Cardiac muscle cell (in vitro differentiated cells and primary cell): ENCODE measurements at regions not wholly inside any gene's neighbourhood (a gene's known extent, or its start where the extent isn't known, plus 50 kb on each side); places are given as distances from the start of the nearest gene placed in this dataset.

Experiments used
- DNase-seq, 2 donors: peaks; one replicate each; pipeline versions ENCODE4 v3.0.0 to v3.0.0-alpha.2; 2010 to 2017; ENCODE audit warnings: low read depth in 1 of 2, low spot score in 1 of 2
- H3K27ac ChIP-seq: fragments of 200-600 bp; sonication (generic); 2 replicates; pipeline ENCODE4 v1.5.1; 2016
- H3K27me3 ChIP-seq: fragments of 200-600 bp; sonication (generic); 2 replicates; pipeline ENCODE4 v1.6.0; 2016; ENCODE audit warnings: control low read depth
- H3K36me3 ChIP-seq: fragments of 200-600 bp; sonication (generic); 2 replicates; pipeline ENCODE4 v1.5.1; 2016; ENCODE audit warnings: control low read depth
- H3K4me1 ChIP-seq: fragments of 200-600 bp; sonication (generic); 2 replicates; pipeline ENCODE4 v1.8.1; 2017; ENCODE audit warnings: low read depth, mild to moderate bottlenecking, mixed run types
- H3K4me3 ChIP-seq: fragments of 200-600 bp; sonication (generic); 2 replicates; pipeline ENCODE4 v1.5.1; 2016; ENCODE audit warnings: mild to moderate bottlenecking
- H3K9me3 ChIP-seq: fragments of 200-600 bp; sonication (generic); 2 replicates; pipeline ENCODE4 v1.5.1; 2017; ENCODE audit warnings: low read depth, mild to moderate bottlenecking, control low read depth
- TF ChIP-seq, protein P1 (sequence below): IDR thresholded peaks from 2 replicates; pipeline ENCODE4 v1.5.1; 2012; ENCODE audit warnings: low read depth, mild to moderate bottlenecking, low read length

DNA sequence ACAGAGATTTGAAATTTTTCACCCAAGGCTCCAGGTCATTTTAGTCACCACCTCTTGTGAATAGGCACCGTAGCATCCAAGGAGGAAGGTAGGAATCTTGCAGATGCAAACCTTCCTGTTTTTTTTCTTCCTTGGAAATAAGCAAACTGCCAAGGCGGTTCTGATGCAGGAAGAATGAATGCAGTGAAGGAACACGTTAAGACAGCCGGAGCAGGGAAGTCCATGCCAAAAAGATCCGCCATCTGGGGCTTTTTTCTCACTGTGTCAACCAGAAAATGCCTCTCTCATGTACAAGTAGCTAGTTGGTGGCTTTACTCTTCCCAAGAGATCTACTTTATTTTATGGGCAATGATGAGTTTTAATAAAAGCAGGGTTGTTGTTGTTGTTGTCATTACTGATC lies 142.4 kb downstream of the ZIC5 start:
- no peak overlapping the region for H3K4me3 ChIP-seq
- H3K27ac ChIP-seq = no peak overlapping the region
- H3K4me1 ChIP-seq = no peaks in the 10 kb centered on the region
- TF ChIP-seq, protein P1, sequence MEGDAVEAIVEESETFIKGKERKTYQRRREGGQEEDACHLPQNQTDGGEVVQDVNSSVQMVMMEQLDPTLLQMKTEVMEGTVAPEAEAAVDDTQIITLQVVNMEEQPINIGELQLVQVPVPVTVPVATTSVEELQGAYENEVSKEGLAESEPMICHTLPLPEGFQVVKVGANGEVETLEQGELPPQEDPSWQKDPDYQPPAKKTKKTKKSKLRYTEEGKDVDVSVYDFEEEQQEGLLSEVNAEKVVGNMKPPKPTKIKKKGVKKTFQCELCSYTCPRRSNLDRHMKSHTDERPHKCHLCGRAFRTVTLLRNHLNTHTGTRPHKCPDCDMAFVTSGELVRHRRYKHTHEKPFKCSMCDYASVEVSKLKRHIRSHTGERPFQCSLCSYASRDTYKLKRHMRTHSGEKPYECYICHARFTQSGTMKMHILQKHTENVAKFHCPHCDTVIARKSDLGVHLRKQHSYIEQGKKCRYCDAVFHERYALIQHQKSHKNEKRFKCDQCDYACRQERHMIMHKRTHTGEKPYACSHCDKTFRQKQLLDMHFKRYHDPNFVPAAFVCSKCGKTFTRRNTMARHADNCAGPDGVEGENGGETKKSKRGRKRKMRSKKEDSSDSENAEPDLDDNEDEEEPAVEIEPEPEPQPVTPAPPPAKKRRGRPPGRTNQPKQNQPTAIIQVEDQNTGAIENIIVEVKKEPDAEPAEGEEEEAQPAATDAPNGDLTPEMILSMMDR = no peak
- no peaks in the 10 kb centered on the region for H3K9me3 ChIP-seq
- DNase-seq = no peak
- no peaks in the 10 kb centered on the region for H3K27me3 ChIP-seq
- H3K36me3 ChIP-seq = no peaks in the 10 kb centered on the region

DNA sequence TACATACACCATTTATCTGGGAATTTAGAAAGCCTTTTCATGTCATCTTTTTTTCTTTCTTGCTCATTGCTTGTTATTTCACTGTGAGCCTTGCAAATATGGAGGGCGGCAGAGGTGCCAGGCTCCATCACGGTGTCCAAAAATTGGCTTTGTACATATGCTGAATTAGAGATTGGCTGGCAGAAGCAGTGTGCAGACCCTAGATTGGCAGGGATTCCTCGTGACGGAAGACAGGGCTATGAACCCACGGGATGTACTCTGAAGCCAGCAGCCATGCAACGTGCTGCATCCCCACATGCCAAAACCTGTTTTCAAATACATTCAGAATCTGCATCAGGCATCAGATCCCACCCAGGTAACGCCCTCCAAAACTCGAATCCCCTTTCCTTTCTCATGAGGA lies 142.8 kb downstream of the ZIC5 start:
- TF ChIP-seq, protein P1 = no peak
- Histone ChIP-seq H3K9me3 (no peaks in the 10 kb centered on the region), H3K36me3 (no peaks in the 10 kb centered on the region), H3K27me3 (no peaks in the 10 kb centered on the region), H3K27ac (no peak overlapping the region), H3K4me3 (no peak overlapping the region), H3K4me1 (no peaks in the 10 kb centered on the region)
- no peak for DNase-seq

DNA sequence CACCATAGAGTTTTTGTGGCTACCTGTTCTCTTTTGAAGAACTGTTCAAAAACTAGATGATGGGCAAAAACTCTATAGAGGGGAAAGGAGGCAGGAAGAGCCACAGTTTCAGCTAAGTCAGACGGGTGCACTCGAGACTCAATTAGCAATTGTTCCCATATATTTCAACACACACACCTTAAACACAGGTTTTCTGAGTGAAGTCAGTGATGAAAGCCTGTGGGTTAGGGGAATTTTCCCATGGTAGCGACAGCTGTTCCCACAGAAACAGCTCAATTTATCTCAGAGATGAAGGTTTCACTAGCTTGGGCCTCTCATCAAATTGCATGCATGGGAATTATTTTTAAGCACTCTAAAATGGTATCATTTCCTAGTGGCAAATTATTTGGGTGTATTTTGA lies 143.4 kb downstream of the ZIC5 start:
- no peak overlapping the region for H3K27ac ChIP-seq
- no peak overlapping the region for H3K4me3 ChIP-seq
- TF ChIP-seq, protein P1 = no peak
- no peaks in the 10 kb centered on the region for H3K36me3 ChIP-seq
- H3K9me3 ChIP-seq = no peaks in the 10 kb centered on the region
- DNase-seq = no peak
- H3K4me1 ChIP-seq = no peaks in the 10 kb centered on the region
- no peaks in the 10 kb centered on the region for H3K27me3 ChIP-seq

DNA sequence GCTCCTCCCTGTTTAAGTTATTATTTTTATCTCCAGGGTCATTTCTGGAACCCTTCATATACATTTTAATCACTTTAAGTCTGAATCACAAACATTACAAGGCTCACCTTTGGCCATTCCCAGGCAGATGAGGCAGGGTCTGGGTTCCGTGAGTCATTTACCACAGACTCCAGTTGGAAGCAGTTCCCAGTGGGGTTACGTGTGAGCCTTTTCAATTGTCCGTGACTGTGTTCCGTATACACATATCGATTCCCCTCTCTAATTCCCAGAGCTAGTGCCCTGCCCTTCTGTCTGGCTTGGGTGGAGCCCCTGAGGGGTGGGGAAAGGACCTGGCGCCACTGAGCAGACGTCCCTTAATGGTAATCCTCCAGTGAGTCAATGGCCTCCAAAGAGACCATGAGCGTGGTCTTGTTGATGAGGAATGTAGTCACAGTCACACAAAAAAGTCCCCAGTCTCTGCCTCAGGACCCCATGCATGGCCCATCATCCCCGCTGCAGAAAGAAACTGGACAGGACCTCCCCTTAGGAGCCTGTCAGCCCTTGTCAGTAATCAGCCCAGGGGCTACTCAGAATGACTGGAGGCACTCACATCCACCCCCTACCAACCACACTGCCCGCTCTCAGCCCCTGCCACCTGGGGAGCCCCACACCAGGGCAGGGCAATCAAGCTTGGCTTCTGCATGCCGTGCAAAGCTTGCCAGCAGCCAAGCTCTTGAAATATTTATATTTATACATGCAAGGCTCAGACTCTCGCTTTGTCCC lies 144.4 kb downstream of the ZIC5 start:
- Histone ChIP-seq H3K27ac (no peak overlapping the region), H3K27me3 (no peaks in the 10 kb centered on the region), H3K9me3 (no peaks in the 10 kb centered on the region), H3K4me1 (no peaks in the 10 kb centered on the region), H3K4me3 (no peak overlapping the region), H3K36me3 (no peaks in the 10 kb centered on the region)
- no peak for DNase-seq
- TF ChIP-seq, protein P1 = no peak

DNA sequence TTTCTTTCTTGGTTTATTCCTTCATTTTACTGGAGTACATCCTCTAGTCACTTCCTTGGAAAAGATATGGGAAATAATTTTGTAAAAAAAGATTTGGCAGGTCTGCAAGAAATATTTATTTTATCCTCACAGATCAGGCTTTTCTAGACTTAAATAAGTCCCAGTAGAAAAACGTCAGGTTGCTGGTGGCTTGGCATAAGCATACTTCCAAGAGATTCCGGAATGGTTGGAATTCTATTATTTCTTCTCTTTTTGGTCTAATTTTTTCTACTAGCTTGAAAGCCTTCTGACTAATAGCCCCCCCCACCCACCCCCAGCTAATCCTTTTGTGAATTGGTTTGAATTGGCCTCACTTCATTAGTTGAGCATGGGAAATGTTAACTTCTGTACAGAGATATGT lies 147.6 kb downstream of the ZIC5 start:
- Histone ChIP-seq H3K36me3 (no peaks in the 10 kb centered on the region), H3K27ac (no peak overlapping the region), H3K9me3 (no peaks in the 10 kb centered on the region), H3K4me3 (no peak overlapping the region), H3K4me1 (no peaks in the 10 kb centered on the region), H3K27me3 (no peaks in the 10 kb centered on the region)
- DNase-seq = no peak
- TF ChIP-seq, protein P1 = no peak
